Endothelial cell (in vitro differentiated cells): ENCODE measurements at regions not wholly inside any gene's neighbourhood (a gene's known extent, or its start where the extent isn't known, plus 50 kb on each side); places are given as distances from the start of the nearest gene placed in this dataset.

ENCODE experiments used
- DNase-seq: peaks from one replicate; pipeline ENCODE4 v3.0.0; 2021; ENCODE audit warnings: low spot score
- H3K27ac Mint-ChIP-seq: one replicate; pipeline ENCODE4 v1.8.0; 2021; ENCODE audit warnings: mixed read lengths, inconsistent platforms; ENCODE audit not compliant: unreplicated experiment
- H3K27me3 Mint-ChIP-seq: one replicate; pipeline ENCODE4 v1.8.0; 2021; ENCODE audit warnings: mild to moderate bottlenecking, moderate library complexity, mixed read lengths, inconsistent platforms; ENCODE audit not compliant: unreplicated experiment
- H3K36me3 Mint-ChIP-seq: one replicate; pipeline ENCODE4 v1.8.0; 2021; ENCODE audit warnings: mild to moderate bottlenecking, low read depth, mixed read lengths, inconsistent platforms; ENCODE audit not compliant: unreplicated experiment
- H3K4me1 Mint-ChIP-seq: one replicate; pipeline ENCODE4 v1.8.0; 2021; ENCODE audit warnings: mild to moderate bottlenecking, mixed read lengths, inconsistent platforms; ENCODE audit not compliant: unreplicated experiment
- H3K4me3 Mint-ChIP-seq: one replicate; pipeline ENCODE4 v1.8.0; 2021; ENCODE audit warnings: mild to moderate bottlenecking, mixed read lengths, inconsistent platforms; ENCODE audit not compliant: unreplicated experiment
- H3K9me3 Mint-ChIP-seq: one replicate; pipeline ENCODE4 v1.8.0; 2021; ENCODE audit warnings: mixed read lengths, inconsistent platforms; ENCODE audit not compliant: unreplicated experiment
- TF ChIP-seq, protein P1 (sequence below): fragments of 200-600 bp; sonication (generic); IDR thresholded peaks from one replicate; pipeline ENCODE4 v1.5.0; 2021; ENCODE audit warnings: antibody characterized with exemption; ENCODE audit not compliant: unreplicated experiment

DNA sequence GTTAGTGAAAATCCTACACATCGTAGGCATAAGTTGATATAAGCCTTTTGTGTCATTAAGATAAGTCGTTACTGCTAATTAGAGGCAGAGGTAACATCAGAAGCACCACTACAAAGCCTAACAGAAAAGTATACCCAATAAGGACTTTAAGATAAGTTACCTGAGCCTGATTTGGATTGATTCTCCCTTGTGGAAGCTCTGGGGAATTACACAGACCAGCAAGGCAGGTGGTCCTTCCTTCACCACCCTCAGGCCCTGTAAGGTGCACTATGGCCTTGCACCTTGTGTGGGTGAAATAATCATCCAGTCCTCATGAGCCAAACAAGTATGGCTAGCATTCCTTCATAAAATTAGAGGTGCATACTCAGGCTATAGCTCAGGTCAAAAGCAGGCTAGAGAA, 166.7 kb upstream of the CHRM3 start:
- DNase-seq, result no peak
- H3K36me3 Mint-ChIP-seq, result no peaks in the 10 kb centered on the region
- no peaks in the 10 kb centered on the region for H3K4me1 Mint-ChIP-seq
- H3K9me3 Mint-ChIP-seq, result no peaks in the 10 kb centered on the region
- H3K27ac Mint-ChIP-seq, result no peak overlapping the region
- TF ChIP-seq, protein P1, sequence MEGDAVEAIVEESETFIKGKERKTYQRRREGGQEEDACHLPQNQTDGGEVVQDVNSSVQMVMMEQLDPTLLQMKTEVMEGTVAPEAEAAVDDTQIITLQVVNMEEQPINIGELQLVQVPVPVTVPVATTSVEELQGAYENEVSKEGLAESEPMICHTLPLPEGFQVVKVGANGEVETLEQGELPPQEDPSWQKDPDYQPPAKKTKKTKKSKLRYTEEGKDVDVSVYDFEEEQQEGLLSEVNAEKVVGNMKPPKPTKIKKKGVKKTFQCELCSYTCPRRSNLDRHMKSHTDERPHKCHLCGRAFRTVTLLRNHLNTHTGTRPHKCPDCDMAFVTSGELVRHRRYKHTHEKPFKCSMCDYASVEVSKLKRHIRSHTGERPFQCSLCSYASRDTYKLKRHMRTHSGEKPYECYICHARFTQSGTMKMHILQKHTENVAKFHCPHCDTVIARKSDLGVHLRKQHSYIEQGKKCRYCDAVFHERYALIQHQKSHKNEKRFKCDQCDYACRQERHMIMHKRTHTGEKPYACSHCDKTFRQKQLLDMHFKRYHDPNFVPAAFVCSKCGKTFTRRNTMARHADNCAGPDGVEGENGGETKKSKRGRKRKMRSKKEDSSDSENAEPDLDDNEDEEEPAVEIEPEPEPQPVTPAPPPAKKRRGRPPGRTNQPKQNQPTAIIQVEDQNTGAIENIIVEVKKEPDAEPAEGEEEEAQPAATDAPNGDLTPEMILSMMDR, result no peak
- H3K27me3 Mint-ChIP-seq, result no peaks in the 10 kb centered on the region
- H3K4me3 Mint-ChIP-seq, result no peak overlapping the region

DNA sequence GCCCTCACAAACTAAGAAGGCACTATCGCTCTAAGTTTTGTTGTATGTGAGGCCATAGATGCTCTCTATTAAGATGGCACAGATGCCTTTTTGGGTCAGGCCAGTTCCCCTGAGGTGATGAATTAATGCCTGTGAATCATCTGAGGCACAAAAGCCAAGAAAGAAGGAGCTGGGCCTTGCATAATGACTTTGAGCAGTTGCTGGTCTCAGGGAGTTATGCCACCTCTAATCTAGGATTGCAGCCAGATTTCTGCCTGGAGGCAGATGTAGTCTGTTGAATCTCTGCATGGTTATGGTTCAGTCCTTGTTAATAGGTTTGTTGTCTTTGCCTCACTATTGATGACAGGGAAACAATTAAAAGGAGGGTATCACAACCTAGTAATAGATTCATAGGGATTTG, 168.1 kb upstream of the CHRM3 start:
- Mint-ChIP-seq H3K27me3 (no peaks in the 10 kb centered on the region), H3K9me3 (no peaks in the 10 kb centered on the region), H3K4me1 (no peaks in the 10 kb centered on the region), H3K27ac (no peak overlapping the region), H3K36me3 (no peaks in the 10 kb centered on the region), H3K4me3 (no peak overlapping the region)
- TF ChIP-seq, protein P1, result no peak
- no peak for DNase-seq

DNA sequence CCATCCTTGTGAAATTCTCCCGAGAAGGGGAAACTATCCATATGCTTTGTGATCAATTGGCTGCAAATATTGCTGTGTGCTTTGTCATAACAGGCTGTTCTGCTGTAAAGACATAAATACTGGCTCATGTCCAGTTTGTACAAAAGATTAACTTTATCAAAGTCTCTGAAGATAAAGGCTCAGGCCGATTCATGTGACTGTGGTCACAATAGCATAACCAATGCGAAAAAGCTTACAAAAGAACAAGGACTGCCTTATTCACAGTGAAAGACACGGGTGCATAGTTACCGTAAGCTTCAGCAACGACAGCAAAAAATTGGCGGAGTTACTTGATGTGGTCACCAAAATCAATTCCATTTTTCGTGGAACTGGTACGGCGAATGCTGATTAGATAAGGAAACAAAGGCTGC, 173.6 kb upstream of the CHRM3 start:
- Mint-ChIP-seq H3K4me1 (no peaks in the 10 kb centered on the region), H3K27me3 (no peaks in the 10 kb centered on the region), H3K27ac (no peak overlapping the region), H3K36me3 (no peaks in the 10 kb centered on the region), H3K4me3 (no peak overlapping the region), H3K9me3 (no peaks in the 10 kb centered on the region)
- TF ChIP-seq, protein P1, result no peak
- DNase-seq, result no peak

DNA sequence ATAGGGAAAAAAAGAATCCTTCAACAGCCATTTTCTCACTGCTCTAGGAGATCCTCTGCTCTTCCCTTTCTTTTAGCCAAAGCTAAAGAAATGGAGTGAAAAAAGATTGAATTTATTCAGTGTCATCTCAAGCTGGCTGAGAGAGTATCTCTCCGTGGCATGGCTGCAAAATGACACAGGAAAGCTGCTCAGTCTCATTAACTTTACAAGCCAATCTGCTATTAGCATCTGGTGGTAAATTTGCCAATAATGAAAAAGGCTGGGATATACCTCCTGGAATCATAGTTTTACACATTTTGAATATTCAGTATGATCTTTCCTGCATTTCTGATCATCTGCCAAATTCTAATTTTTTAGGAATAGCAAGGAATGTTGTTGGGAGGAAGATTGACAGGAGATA, 176.8 kb upstream of the CHRM3 start:
- Mint-ChIP-seq H3K27me3 (peaks cover 2% of the 10 kb centered on the region), H3K9me3 (no peaks in the 10 kb centered on the region)

DNA sequence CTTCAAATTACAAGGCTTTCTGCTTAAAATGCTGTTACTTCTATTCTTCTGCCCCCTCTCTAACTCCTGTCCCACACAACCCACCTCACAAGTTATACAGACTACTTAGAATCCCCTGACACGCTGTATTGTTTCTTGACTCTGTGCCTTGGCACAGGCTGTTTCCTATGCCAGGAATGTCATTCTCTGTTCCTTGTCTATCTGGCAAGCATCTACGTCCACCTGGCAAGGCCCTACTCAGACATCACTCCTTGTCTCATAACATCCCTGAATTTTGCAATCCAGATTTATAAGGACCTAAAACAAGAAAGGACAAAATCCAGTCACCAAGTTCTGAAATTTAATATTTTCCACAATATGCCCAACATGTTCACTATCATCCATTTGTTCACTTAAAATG, 182.0 kb upstream of the CHRM3 start:
- no peaks in the 10 kb centered on the region for H3K36me3 Mint-ChIP-seq
- H3K4me1 Mint-ChIP-seq, result no peaks in the 10 kb centered on the region
- H3K27ac Mint-ChIP-seq, result no peak overlapping the region
- no peaks in the 10 kb centered on the region for H3K9me3 Mint-ChIP-seq
- H3K27me3 Mint-ChIP-seq, result peaks cover 2% of the 10 kb centered on the region
- DNase-seq, result no peak
- TF ChIP-seq, protein P1, result no peak
- H3K4me3 Mint-ChIP-seq, result no peak overlapping the region

More for the DNA sequence above, 176.8 kb upstream of the CHRM3 start:
- no peak for DNase-seq
- no peaks in the 10 kb centered on the region for H3K36me3 Mint-ChIP-seq
- no peak overlapping the region for H3K4me3 Mint-ChIP-seq
- TF ChIP-seq, protein P1, result no peak
- H3K4me1 Mint-ChIP-seq, result no peaks in the 10 kb centered on the region
- no peak overlapping the region for H3K27ac Mint-ChIP-seq
